GM11168 (cell line): ENCODE measurements at regions not wholly inside any gene's neighbourhood (a gene's known extent, or its start where the extent isn't known, plus 50 kb on each side); places are given as distances from the start of the nearest gene placed in this dataset.

Experiments used
- in situ Hi-C: fragments of 300-500 bp; cut with MboI; formaldehyde crosslinking; loops from one replicate; pipeline ENCODE4 v1.12.0; 2022; ENCODE audit warnings: low sequenced_read_pairs; ENCODE audit not compliant: unreplicated experiment

- in situ Hi-C loops, result no loop called here
Measured at GRCh38 chr13:97559981-97560380, 126.0 kb downstream of the RAP2A start.

GRCh38 chr13:97561182-97561581, 127.2 kb downstream of the RAP2A start:
- in situ Hi-C loops, result no loop called here

GRCh38 chr13:97562962-97563361, 129.0 kb downstream of the RAP2A start:
- in situ Hi-C loops, result no loop called here

- in situ Hi-C loops, result no loop called here
Measured at GRCh38 chr13:97564956-97565355, 131.0 kb downstream of the RAP2A start.

- in situ Hi-C loops, result no loop called here
Measured at GRCh38 chr13:97565906-97566305, 131.9 kb downstream of the RAP2A start.

GRCh38 chr13:97566907-97567306, 132.9 kb downstream of the RAP2A start:
- in situ Hi-C loops, result no loop called here

GRCh38 chr13:97567510-97568243, 133.7 kb downstream of the RAP2A start:
- in situ Hi-C loops, result no loop called here

- in situ Hi-C loops, result no loop called here
Measured at GRCh38 chr13:97568850-97569249, 134.9 kb downstream of the RAP2A start.

GRCh38 chr13:97569841-97570240, 135.9 kb downstream of the RAP2A start:
- in situ Hi-C loops, result no loop called here

- in situ Hi-C loops, result no loop called here
Measured at GRCh38 chr13:97570442-97570841, 136.5 kb downstream of the RAP2A start.

GRCh38 chr13:97573011-97573410, 139.0 kb downstream of the RAP2A start:
- in situ Hi-C loops, result no loop called here

- in situ Hi-C loops, result no loop called here
Measured at GRCh38 chr13:97574926-97575325, 141.0 kb downstream of the RAP2A start.

GRCh38 chr13:97577026-97577425, 143.1 kb downstream of the RAP2A start:
- in situ Hi-C loops, result no loop called here

GRCh38 chr13:97582170-97582569, 148.2 kb downstream of the RAP2A start:
- in situ Hi-C loops, result no loop called here

- in situ Hi-C loops, result no loop called here
Measured at GRCh38 chr13:97583907-97584497, 150.0 kb downstream of the RAP2A start.

GRCh38 chr13:97586941-97587340, 153.0 kb downstream of the RAP2A start:
- in situ Hi-C loops, result no loop called here

GRCh38 chr13:97588993-97589392, 155.0 kb downstream of the RAP2A start:
- in situ Hi-C loops, result no loop called here

GRCh38 chr13:97600458-97601075, 166.6 kb downstream of the RAP2A start:
- in situ Hi-C loops, result no loop called here

- in situ Hi-C loops, result no loop called here
Measured at GRCh38 chr13:97615266-97615665, 181.3 kb downstream of the RAP2A start.

- in situ Hi-C loops, result no loop called here
Measured at GRCh38 chr13:97616385-97616784, 182.4 kb downstream of the RAP2A start.

- in situ Hi-C loops, result no loop called here
Measured at GRCh38 chr13:97621025-97621424, 187.1 kb downstream of the RAP2A start.

- in situ Hi-C loops, result no loop called here
Measured at GRCh38 chr13:97621631-97622030, 187.7 kb downstream of the RAP2A start.
